GM19025 (cell line): ENCODE measurements at regions not wholly inside any gene's neighbourhood (a gene's known extent, or its start where the extent isn't known, plus 50 kb on each side); places are given as distances from the start of the nearest gene placed in this dataset.

ENCODE experiments used
- ATAC-seq: cut with Tn5 transposase; IDR thresholded peaks from one replicate; pipeline ENCODE4 v1.9.1; 2021; ENCODE audit warnings: mild to moderate bottlenecking, low read depth, moderate library complexity; ENCODE audit not compliant: unreplicated experiment

- no peak for ATAC-seq
Observed at GRCh38 chr10:3554121-3554522, 230.9 kb downstream of the KLF6 start.

GRCh38 chr10:3552281-3552680, 232.7 kb downstream of the KLF6 start:
- ATAC-seq: no peak

GRCh38 chr10:3551761-3552160, 233.2 kb downstream of the KLF6 start:
- ATAC-seq: no peak

GRCh38 chr10:3549118-3549517, 235.9 kb downstream of the KLF6 start:
- no peak for ATAC-seq

GRCh38 chr10:3548702-3549101, 236.3 kb downstream of the KLF6 start:
- ATAC-seq: no peak

GRCh38 chr10:3548076-3548475, 236.9 kb downstream of the KLF6 start:
- no peak for ATAC-seq

- no peak for ATAC-seq
Observed at GRCh38 chr10:3544561-3544960, 240.4 kb downstream of the KLF6 start.

GRCh38 chr10:3542185-3542611, 242.8 kb downstream of the KLF6 start:
- ATAC-seq: no peak

GRCh38 chr10:3539696-3540383, 245.2 kb downstream of the KLF6 start:
- no peak for ATAC-seq

GRCh38 chr10:3538656-3539531, 246.1 kb downstream of the KLF6 start:
- ATAC-seq: no peak

GRCh38 chr10:3538291-3538655, 246.7 kb downstream of the KLF6 start:
- ATAC-seq: no peak

GRCh38 chr10:3537518-3537917, 247.5 kb downstream of the KLF6 start:
- no peak for ATAC-seq

GRCh38 chr10:3535001-3535400, 250.0 kb downstream of the KLF6 start:
- no peak for ATAC-seq

- ATAC-seq: no peak
Observed at GRCh38 chr10:3534433-3534832, 250.6 kb downstream of the KLF6 start.

- no peak for ATAC-seq
Observed at GRCh38 chr10:3533296-3533695, 251.7 kb downstream of the KLF6 start.

GRCh38 chr10:3532644-3533043, 252.4 kb downstream of the KLF6 start:
- no peak for ATAC-seq

- ATAC-seq: no peak
Observed at GRCh38 chr10:3531670-3532069, 253.3 kb downstream of the KLF6 start.

- no peak for ATAC-seq
Observed at GRCh38 chr10:3530783-3531645, 254.0 kb downstream of the KLF6 start.

- ATAC-seq: no peak
Observed at GRCh38 chr10:3530346-3530745, 254.7 kb downstream of the KLF6 start.

- ATAC-seq: no peak
Observed at GRCh38 chr10:3529691-3530090, 255.3 kb downstream of the KLF6 start.

GRCh38 chr10:3528823-3529403, 256.1 kb downstream of the KLF6 start:
- no peak for ATAC-seq
